Mesenchymal stem cell (in vitro differentiated cells and primary cell): ENCODE measurements at regions not wholly inside any gene's neighbourhood (a gene's known extent, or its start where the extent isn't known, plus 50 kb on each side); places are given as distances from the start of the nearest gene placed in this dataset.

ENCODE experiments used
- DNase-seq: peaks from one replicate; pipeline ENCODE4 v3.0.0-alpha.2; 2013
- H2AFZ ChIP-seq: one replicate; pipeline ENCODE4 v1.6.1; 2013; ENCODE audit warnings: low read depth, mild to moderate bottlenecking, control low read depth, inconsistent platforms, low read length, moderate library complexity
- H2AK5ac ChIP-seq: 2 replicates; pipeline ENCODE4 v1.6.1; 2013; ENCODE audit warnings: low read length, moderate library complexity, mild to moderate bottlenecking, inconsistent platforms; ENCODE audit not compliant: severe bottlenecking
- H2BK120ac ChIP-seq: one replicate; pipeline ENCODE4 v1.6.1; 2013; ENCODE audit warnings: low read depth, mild to moderate bottlenecking, inconsistent platforms, low read length, moderate library complexity
- H2BK12ac ChIP-seq, 2 experiments: one replicate each; pipeline ENCODE4 v1.6.1; 2013; ENCODE audit warnings: inconsistent platforms in 2 of 2, low read length in 2 of 2, mild to moderate bottlenecking in 2 of 2, moderate library complexity in 2 of 2, control low read depth in 1 of 2
- H2BK15ac ChIP-seq: one replicate; pipeline ENCODE4 v1.6.1; 2013; ENCODE audit warnings: mild to moderate bottlenecking, low read depth, inconsistent platforms; ENCODE audit not compliant: poor library complexity, severe bottlenecking
- H2BK5ac ChIP-seq: 2 replicates; pipeline ENCODE4 v1.6.1; 2013; ENCODE audit warnings: low read depth, mild to moderate bottlenecking, low read length, control low read depth, inconsistent platforms; ENCODE audit not compliant: poor library complexity, severe bottlenecking
- H3K14ac ChIP-seq, 2 experiments: one replicate each; pipeline ENCODE4 v1.6.1; 2013; ENCODE audit warnings: inconsistent platforms in 2 of 2, low read length in 2 of 2, control low read depth in 1 of 2, mild to moderate bottlenecking in 1 of 2, moderate library complexity in 1 of 2
- H3K18ac ChIP-seq, 2 experiments: one replicate each; pipeline ENCODE4 v1.6.1; 2013; ENCODE audit warnings: inconsistent platforms in 2 of 2, low read length in 2 of 2, control low read depth in 1 of 2, low read depth in 1 of 2, mild to moderate bottlenecking in 1 of 2
- H3K23ac ChIP-seq, 2 experiments: one replicate each; pipeline ENCODE4 v1.6.1; 2013; ENCODE audit warnings: inconsistent platforms in 2 of 2, low read length in 2 of 2, mild to moderate bottlenecking in 2 of 2, moderate library complexity in 2 of 2, control low read depth in 1 of 2
- H3K27ac ChIP-seq: 2 replicates; pipeline ENCODE4 v1.5.1; 2013; ENCODE audit warnings: mild to moderate bottlenecking, moderate library complexity, low read length, control low read depth, inconsistent platforms; ENCODE audit not compliant: poor library complexity, severe bottlenecking
- H3K27me3 ChIP-seq, 2 experiments: 2 replicates each; pipeline versions ENCODE4 v1.6.1 to v1.7.0; 2013; ENCODE audit warnings: low read length in 2 of 2, mild to moderate bottlenecking in 2 of 2, moderate library complexity in 2 of 2, control low read depth in 1 of 2, inconsistent platforms in 1 of 2; ENCODE audit not compliant: control insufficient read depth in 1 of 2, insufficient read depth in 1 of 2
- H3K36me3 ChIP-seq, 2 experiments: 2 replicates each; pipeline versions ENCODE4 v1.6.1 to v1.7.0; 2013; ENCODE audit warnings: low read length in 2 of 2, control low read depth in 1 of 2, inconsistent platforms in 1 of 2, low read depth in 1 of 2, mild to moderate bottlenecking in 1 of 2; ENCODE audit not compliant: insufficient read depth in 2 of 2, control insufficient read depth in 1 of 2
- H3K4ac ChIP-seq, 2 experiments: one replicate each; pipeline ENCODE4 v1.6.1; 2013; ENCODE audit warnings: inconsistent platforms in 2 of 2, low read length in 2 of 2, mild to moderate bottlenecking in 2 of 2, moderate library complexity in 2 of 2, control low read depth in 1 of 2, low read depth in 1 of 2
- H3K4me1 ChIP-seq: 2 replicates; pipeline ENCODE4 v1.6.1; 2013; ENCODE audit warnings: low read depth, low read length, control low read depth; ENCODE audit not compliant: control insufficient read depth, insufficient read depth
- H3K4me2 ChIP-seq: 2 replicates; pipeline ENCODE4 v1.6.1; 2013; ENCODE audit warnings: low read length, mild to moderate bottlenecking, inconsistent platforms; ENCODE audit not compliant: poor library complexity, severe bottlenecking
- H3K4me3 ChIP-seq, 2 experiments: 2 replicates each; pipeline versions ENCODE4 v1.5.1 to v1.7.0; 2013; ENCODE audit warnings: low read length in 2 of 2, mild to moderate bottlenecking in 2 of 2, control low read depth in 1 of 2, low read depth in 1 of 2; ENCODE audit not compliant: insufficient read depth in 1 of 2
- H3K79me1 ChIP-seq: replicated peaks from 2 replicates; pipeline ENCODE4 v1.6.1; 2013; ENCODE audit warnings: mild to moderate bottlenecking, control low read depth, low read length, inconsistent platforms; ENCODE audit not compliant: poor library complexity, severe bottlenecking
- H3K9ac ChIP-seq: 2 replicates; pipeline ENCODE4 v1.7.0; 2013; ENCODE audit warnings: mild to moderate bottlenecking, low read length, moderate library complexity
- H3K9me3 ChIP-seq: 2 replicates; pipeline ENCODE4 v1.7.0; 2013; ENCODE audit warnings: mild to moderate bottlenecking, low read length; ENCODE audit not compliant: control insufficient read depth
- H4K8ac ChIP-seq: one replicate; pipeline ENCODE4 v1.6.1; 2013; ENCODE audit warnings: inconsistent platforms, mild to moderate bottlenecking, low read length, moderate library complexity
- H4K91ac ChIP-seq: one replicate; pipeline ENCODE4 v1.6.1; 2013; ENCODE audit warnings: mild to moderate bottlenecking, low read length, inconsistent platforms
- WGBS: methylation state at CpG from one replicate; pipeline ENCODE4 v1.1.7; 2013; ENCODE audit warnings: mixed read lengths; 5-methylcytosine and 5-hydroxymethylcytosine counted together

GRCh38 chr5:117748336-117748735, 1173.7 kb upstream of the SEMA6A start:
- Histone ChIP-seq H3K27ac (no peak overlapping the region), H3K4ac (no peak overlapping the region), H3K79me1 (no peaks in the 10 kb centered on the region), H2AK5ac (no peak overlapping the region), H3K4me1 (no peaks in the 10 kb centered on the region), H2BK15ac (no peak overlapping the region), H3K27me3 (no peaks in the 10 kb centered on the region), H3K4me2 (no peak overlapping the region), H4K8ac (no peak overlapping the region), H3K23ac (no peak overlapping the region), H2BK5ac (no peak overlapping the region), H4K91ac (no peak overlapping the region), H3K36me3 (no peaks in the 10 kb centered on the region), H3K9ac (no peak overlapping the region), H3K14ac (no peak overlapping the region), H2AFZ (no peak overlapping the region), H3K9me3 (no peaks in the 10 kb centered on the region), H3K18ac (no peak overlapping the region), H2BK120ac (no peak overlapping the region), H3K4me3 (no peak overlapping the region), H2BK12ac (no peak overlapping the region)
- 87% methylated on average over 5 of the region's 5 CpGs for WGBS
- no peak for DNase-seq

- no peak overlapping the region for H2AK5ac ChIP-seq
- no peak overlapping the region for H3K4me3 ChIP-seq
- no peaks in the 10 kb centered on the region for H3K36me3 ChIP-seq
- H3K23ac ChIP-seq: no peak overlapping the region
- H4K8ac ChIP-seq: no peak overlapping the region
- no peak overlapping the region for H3K18ac ChIP-seq
- no peak overlapping the region for H3K4ac ChIP-seq
- H3K14ac ChIP-seq: no peak overlapping the region
- no peak overlapping the region for H2BK120ac ChIP-seq
- H2AFZ ChIP-seq: no peak overlapping the region
- H3K9me3 ChIP-seq: no peaks in the 10 kb centered on the region
- no peaks in the 10 kb centered on the region for H3K27me3 ChIP-seq
- H3K4me2 ChIP-seq: no peak overlapping the region
- H2BK15ac ChIP-seq: no peak overlapping the region
- H3K27ac ChIP-seq: no peak overlapping the region
- no peak overlapping the region for H2BK5ac ChIP-seq
- H3K79me1 ChIP-seq: no peaks in the 10 kb centered on the region
- H3K4me1 ChIP-seq: no peaks in the 10 kb centered on the region
- H4K91ac ChIP-seq: no peak overlapping the region
- no peak for DNase-seq
- no peak overlapping the region for H3K9ac ChIP-seq
- WGBS: 84% methylated on average over 3 of the region's 5 CpGs
- H2BK12ac ChIP-seq: no peak overlapping the region
Measured at GRCh38 chr5:117743337-117743736, 1168.7 kb upstream of the SEMA6A start.

DNA sequence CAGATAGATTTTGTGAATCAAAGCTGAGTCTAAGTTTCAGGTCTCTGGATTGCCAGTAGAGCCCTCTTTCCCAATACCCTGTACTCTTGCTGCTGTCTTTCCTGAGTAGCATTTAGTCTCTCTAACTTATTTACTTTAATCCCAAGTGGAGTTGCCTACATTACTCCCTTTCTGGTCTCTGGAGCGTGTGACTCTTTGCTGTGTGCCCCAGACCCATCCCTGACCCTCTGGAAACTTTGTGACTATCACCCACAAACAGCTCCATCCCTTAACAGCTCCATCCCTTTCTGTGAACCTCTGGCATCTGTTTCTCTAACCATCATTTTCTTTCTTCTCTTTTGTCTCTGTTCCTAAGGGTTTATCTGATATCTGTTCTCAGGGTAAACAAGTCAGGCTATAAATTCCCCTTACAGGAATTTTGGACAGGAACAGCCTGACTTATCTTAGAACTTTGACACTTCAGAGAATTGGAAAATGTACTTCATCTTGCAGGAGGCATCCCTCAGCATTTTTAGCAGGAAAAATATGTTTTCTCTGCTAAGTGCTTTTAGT, 1167.1 kb upstream of the SEMA6A start:
- Histone ChIP-seq H2BK12ac (no peak overlapping the region), H3K23ac (no peak overlapping the region), H3K4me3 (no peak overlapping the region), H3K27me3 (no peaks in the 10 kb centered on the region), H3K4ac (no peak overlapping the region), H2AFZ (no peak overlapping the region), H3K27ac (no peak overlapping the region), H3K18ac (no peak overlapping the region), H4K91ac (no peak overlapping the region), H2BK120ac (no peak overlapping the region), H3K79me1 (no peaks in the 10 kb centered on the region), H3K14ac (no peak overlapping the region), H3K9ac (no peak overlapping the region), H2BK15ac (no peak overlapping the region), H3K9me3 (no peaks in the 10 kb centered on the region), H2BK5ac (no peak overlapping the region), H4K8ac (no peak overlapping the region), H2AK5ac (no peak overlapping the region), H3K4me1 (no peaks in the 10 kb centered on the region), H3K36me3 (no peaks in the 10 kb centered on the region), H3K4me2 (no peak overlapping the region)
- 9% methylated on average over 1 of the region's 1 CpG for WGBS
- DNase-seq: peak; percentile 57

DNA sequence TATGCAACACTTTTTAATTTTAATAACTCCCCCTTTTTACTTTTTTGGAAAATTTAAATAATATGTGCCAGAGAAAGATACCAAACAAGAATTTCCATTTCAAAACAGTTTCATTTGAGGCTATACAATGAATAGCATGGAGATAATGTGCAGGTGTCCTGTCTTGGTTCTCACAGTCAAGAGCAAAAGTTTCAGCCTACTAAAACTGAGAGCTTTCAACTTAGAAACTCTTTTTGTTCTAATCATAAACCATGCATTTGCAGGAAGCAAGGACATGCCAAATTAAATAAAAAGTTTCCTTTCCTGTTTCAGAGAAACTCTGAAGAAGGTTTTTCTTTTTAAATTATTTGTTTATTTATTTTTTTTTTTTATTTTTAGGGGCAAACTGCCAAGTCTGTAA, 1165.6 kb upstream of the SEMA6A start:
- no peak overlapping the region for H2BK12ac ChIP-seq
- no peak overlapping the region for H3K4me3 ChIP-seq
- H3K9me3 ChIP-seq: no peaks in the 10 kb centered on the region
- no peaks in the 10 kb centered on the region for H3K4me1 ChIP-seq
- H3K18ac ChIP-seq: no peak overlapping the region
- H2AK5ac ChIP-seq: no peak overlapping the region
- no peak overlapping the region for H3K4me2 ChIP-seq
- no peak for DNase-seq
- no peak overlapping the region for H4K8ac ChIP-seq
- no peak overlapping the region for H3K23ac ChIP-seq
- no peak overlapping the region for H3K27ac ChIP-seq
- no peaks in the 10 kb centered on the region for H3K79me1 ChIP-seq
- no peak overlapping the region for H3K14ac ChIP-seq
- no peak overlapping the region for H2BK5ac ChIP-seq
- no peak overlapping the region for H2BK120ac ChIP-seq
- H3K27me3 ChIP-seq: no peaks in the 10 kb centered on the region
- no peak overlapping the region for H3K4ac ChIP-seq
- no peak overlapping the region for H3K9ac ChIP-seq
- H2BK15ac ChIP-seq: no peak overlapping the region
- H2AFZ ChIP-seq: no peak overlapping the region
- no peak overlapping the region for H4K91ac ChIP-seq
- no peaks in the 10 kb centered on the region for H3K36me3 ChIP-seq
